B cell (primary cell): ENCODE measurements at regions not wholly inside any gene's neighbourhood (a gene's known extent, or its start where the extent isn't known, plus 50 kb on each side); places are given as distances from the start of the nearest gene placed in this dataset.

Experiments
- EZH2 ChIP-seq: IDR thresholded peaks from 2 replicates; pipeline ENCODE4 v1.6.1; 2012; ENCODE audit warnings: borderline replicate concordance, low read depth, mild to moderate bottlenecking, moderate library complexity, low read length; ENCODE audit not compliant: insufficient read depth, poor library complexity, severe bottlenecking
- TF ChIP-seq, protein P1 (sequence below): fragments of 200-600 bp; IDR thresholded peaks from one replicate; pipeline ENCODE4 v1.8.0; 2022; ENCODE audit warnings: antibody characterized with exemption, mild to moderate bottlenecking

DNA sequence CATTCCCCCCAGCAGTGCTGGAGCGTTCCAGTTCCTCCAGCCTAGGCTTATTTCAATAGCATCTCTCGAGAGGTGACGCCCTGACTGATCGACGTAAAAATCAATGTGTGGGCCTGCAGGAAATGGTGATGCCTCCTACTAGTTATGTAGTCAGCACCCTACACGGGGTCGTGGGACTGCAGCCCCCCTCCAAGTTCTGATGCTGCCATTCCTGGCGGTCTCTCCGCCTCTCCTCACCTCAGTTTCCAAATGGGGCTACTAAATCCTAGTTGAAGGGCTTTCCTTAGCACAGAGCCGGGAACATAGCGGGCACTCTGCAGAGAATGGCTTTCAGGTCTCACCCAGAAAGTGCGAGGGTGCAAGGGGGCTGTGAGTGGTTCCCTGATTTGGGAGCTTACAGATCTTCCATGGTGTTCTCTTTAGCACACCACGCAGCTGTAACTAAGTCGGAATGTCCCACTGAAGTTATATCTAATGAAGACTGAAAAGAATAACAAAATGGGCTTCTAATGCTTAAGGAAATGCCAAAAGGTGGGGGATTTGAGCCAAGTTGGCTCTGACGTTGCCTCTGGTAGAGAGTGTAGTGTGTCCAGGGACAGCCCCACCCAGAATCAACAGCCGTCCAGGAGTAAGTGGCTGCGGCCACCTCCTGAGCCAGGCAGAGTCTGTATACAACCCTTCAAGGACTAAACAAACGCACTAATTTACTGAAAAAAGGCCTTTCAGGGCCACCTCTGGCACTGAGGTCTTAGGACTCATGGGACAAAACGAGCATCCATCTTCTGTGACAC is 299.7 kb upstream of the FOXF1 start:
- no peak for TF ChIP-seq EZH2
- TF ChIP-seq, protein P1, sequence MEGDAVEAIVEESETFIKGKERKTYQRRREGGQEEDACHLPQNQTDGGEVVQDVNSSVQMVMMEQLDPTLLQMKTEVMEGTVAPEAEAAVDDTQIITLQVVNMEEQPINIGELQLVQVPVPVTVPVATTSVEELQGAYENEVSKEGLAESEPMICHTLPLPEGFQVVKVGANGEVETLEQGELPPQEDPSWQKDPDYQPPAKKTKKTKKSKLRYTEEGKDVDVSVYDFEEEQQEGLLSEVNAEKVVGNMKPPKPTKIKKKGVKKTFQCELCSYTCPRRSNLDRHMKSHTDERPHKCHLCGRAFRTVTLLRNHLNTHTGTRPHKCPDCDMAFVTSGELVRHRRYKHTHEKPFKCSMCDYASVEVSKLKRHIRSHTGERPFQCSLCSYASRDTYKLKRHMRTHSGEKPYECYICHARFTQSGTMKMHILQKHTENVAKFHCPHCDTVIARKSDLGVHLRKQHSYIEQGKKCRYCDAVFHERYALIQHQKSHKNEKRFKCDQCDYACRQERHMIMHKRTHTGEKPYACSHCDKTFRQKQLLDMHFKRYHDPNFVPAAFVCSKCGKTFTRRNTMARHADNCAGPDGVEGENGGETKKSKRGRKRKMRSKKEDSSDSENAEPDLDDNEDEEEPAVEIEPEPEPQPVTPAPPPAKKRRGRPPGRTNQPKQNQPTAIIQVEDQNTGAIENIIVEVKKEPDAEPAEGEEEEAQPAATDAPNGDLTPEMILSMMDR = no peak
